Activated CD4-positive, alpha-beta T cell treated with anti-CD3 and anti-CD28 coated beads, Interleukin-2, amount 10 ng/mL, durations not matched to agents 7 days and 5 days (primary cell): ENCODE measurements at regions not wholly inside any gene's neighbourhood (a gene's known extent, or its start where the extent isn't known, plus 50 kb on each side); places are given as distances from the start of the nearest gene placed in this dataset.

Experiments
- CTCF ChIA-PET: fragments of 350-600 bp; sonication (Branson Sonifier 250); formaldehyde crosslinking; loops from one replicate; lab custom pipeline; 2021; ENCODE audit warnings: antibody characterized with exemption; lab: Charles Lee
- POLR2A ChIA-PET: fragments of 350-600 bp; sonication (Branson Sonifier 250); formaldehyde crosslinking; loops from one replicate; lab custom pipeline; 2021; ENCODE audit warnings: antibody characterized with exemption; lab: Charles Lee
- DNase-seq: peaks from one replicate; pipeline ENCODE4 v3.0.0-alpha.2; 2020
- H3K27ac Mint-ChIP-seq: one replicate; pipeline ENCODE4 v1.8.0; 2021; ENCODE audit warnings: mild to moderate bottlenecking, moderate library complexity, mixed read lengths
- H3K27me3 Mint-ChIP-seq: one replicate; pipeline ENCODE4 v1.8.0; 2021; ENCODE audit warnings: mixed read lengths
- H3K36me3 Mint-ChIP-seq: one replicate; pipeline ENCODE4 v1.8.0; 2021; ENCODE audit warnings: low read depth, mixed read lengths
- H3K4me1 Mint-ChIP-seq: one replicate; pipeline ENCODE4 v1.8.0; 2021; ENCODE audit warnings: mixed read lengths
- H3K4me3 Mint-ChIP-seq: one replicate; pipeline ENCODE4 v1.8.0; 2021; ENCODE audit warnings: mild to moderate bottlenecking, moderate library complexity, mixed read lengths
- H3K9me3 Mint-ChIP-seq: one replicate; pipeline ENCODE4 v1.8.0; 2021; ENCODE audit warnings: mixed read lengths

- no peak for DNase-seq
- Mint-ChIP-seq H3K27me3 (peaks cover 3% of the 10 kb centered on the region), H3K4me3 (no peak overlapping the region), H3K9me3 (no peaks in the 10 kb centered on the region), H3K27ac (no peak overlapping the region), H3K36me3 (no peaks in the 10 kb centered on the region), H3K4me1 (no peaks in the 10 kb centered on the region)
- ChIA-PET POLR2A (no interaction called here), CTCF (no interaction called here)
Observed at GRCh38 chr16:86786338-86786737, 208.0 kb downstream of the FOXL1 start.

DNA sequence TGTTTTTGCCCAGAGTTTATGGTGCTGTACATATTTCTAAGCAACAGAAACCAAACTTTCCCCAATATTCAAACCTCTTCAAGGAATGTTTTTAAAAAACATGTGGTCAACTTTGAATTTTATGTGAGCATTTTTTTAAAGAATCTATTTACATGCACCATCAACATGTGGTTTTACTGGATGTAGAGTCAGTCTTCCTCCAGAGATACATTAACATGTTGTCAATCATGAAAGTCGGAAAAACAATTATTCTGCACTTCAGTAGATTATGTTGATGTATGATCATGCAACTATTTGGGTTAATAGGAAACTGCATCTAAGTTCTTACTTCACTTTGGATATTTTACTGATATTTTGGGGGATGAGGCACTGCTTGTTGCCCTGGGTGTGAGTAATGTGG lies 208.6 kb downstream of the FOXL1 start:
- DNase-seq = no peak
- Mint-ChIP-seq H3K4me1 (no peaks in the 10 kb centered on the region), H3K36me3 (no peaks in the 10 kb centered on the region), H3K4me3 (no peak overlapping the region), H3K27me3 (peaks cover 3% of the 10 kb centered on the region), H3K27ac (no peak overlapping the region), H3K9me3 (no peaks in the 10 kb centered on the region)
- ChIA-PET POLR2A (no interaction called here), CTCF (no interaction called here)

GRCh38 chr16:86787538-86787937 lies 209.2 kb downstream of the FOXL1 start:
- H3K4me1 Mint-ChIP-seq = no peaks in the 10 kb centered on the region
- no peak overlapping the region for H3K27ac Mint-ChIP-seq
- no peak overlapping the region for H3K4me3 Mint-ChIP-seq
- H3K9me3 Mint-ChIP-seq = no peaks in the 10 kb centered on the region
- ChIA-PET POLR2A (no interaction called here), CTCF (no interaction called here)
- DNase-seq = no peak
- peaks cover 3% of the 10 kb centered on the region for H3K27me3 Mint-ChIP-seq
- H3K36me3 Mint-ChIP-seq = no peaks in the 10 kb centered on the region

DNA sequence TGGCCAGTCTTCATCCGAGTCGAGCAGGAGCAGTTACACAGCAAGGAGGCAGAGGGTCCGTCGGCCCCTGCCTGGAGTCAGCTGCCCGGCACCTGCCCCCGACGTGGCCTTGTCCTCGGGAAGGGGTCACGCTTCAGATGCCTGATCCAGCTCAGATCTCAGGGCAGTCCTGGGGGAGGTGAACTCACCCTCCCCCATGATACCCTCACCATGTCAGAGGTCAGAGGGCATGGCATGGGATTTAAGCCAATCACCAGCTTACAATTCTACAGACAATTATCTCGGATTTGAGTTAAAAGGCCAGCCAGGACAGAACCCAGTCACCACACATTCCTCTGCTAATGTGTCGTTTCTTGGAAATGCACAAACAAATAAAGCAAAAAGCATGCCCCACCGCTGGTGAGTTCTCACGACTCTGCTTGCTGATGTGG lies 211.3 kb downstream of the FOXL1 start:
- no peaks in the 10 kb centered on the region for H3K9me3 Mint-ChIP-seq
- no peaks in the 10 kb centered on the region for H3K4me1 Mint-ChIP-seq
- ChIA-PET POLR2A (no interaction called here), CTCF (no interaction called here)
- no peak overlapping the region for H3K4me3 Mint-ChIP-seq
- no peak for DNase-seq
- no peaks in the 10 kb centered on the region for H3K36me3 Mint-ChIP-seq
- H3K27ac Mint-ChIP-seq = no peak overlapping the region
- peaks cover 3% of the 10 kb centered on the region for H3K27me3 Mint-ChIP-seq

- Mint-ChIP-seq H3K36me3 (no peaks in the 10 kb centered on the region), H3K4me3 (no peak overlapping the region), H3K9me3 (no peaks in the 10 kb centered on the region), H3K27me3 (peaks cover 3% of the 10 kb centered on the region), H3K27ac (no peak overlapping the region), H3K4me1 (no peaks in the 10 kb centered on the region)
- POLR2A ChIA-PET = no interaction called here
- DNase-seq = no peak
- CTCF ChIA-PET = no interaction called here
Observed at GRCh38 chr16:86791287-86792035, 213.1 kb downstream of the FOXL1 start.

DNA sequence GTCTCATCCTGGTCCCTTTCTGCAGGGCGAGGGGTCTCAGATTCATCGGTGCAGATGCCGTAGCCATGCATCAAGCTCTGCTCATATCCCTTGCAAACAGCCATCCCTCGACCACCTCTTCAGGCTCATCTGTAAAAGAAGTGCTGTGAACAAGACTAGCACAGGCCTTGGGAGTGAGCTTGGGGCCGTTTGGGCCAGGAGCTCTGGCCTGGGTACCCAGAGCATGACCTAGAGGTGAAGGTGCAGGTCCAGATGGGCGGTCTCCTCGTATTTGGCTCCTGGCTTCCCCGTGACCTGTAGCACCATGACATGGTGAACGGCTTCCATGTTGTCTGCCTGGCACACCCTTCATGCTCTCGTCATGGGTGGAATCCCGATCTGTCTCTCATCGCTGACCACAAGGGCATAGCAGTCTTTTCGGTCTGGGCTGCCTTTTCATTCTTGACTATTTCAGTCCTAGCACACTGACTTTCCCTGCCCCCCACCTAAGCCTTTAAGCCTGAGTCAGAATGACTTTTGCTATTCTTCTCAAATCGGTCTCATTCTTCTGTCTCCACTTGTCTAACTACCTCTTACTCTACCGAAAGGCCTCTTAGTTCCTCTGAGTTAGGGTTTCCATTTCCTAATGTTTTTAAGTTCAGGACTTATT lies 216.0 kb downstream of the FOXL1 start:
- H3K4me1 Mint-ChIP-seq = no peaks in the 10 kb centered on the region
- DNase-seq = no peak
- ChIA-PET POLR2A (no interaction called here), CTCF (interaction anchor here (0.6 kb wide), 1 partner anchor 14 kb away, joined by 7 read pairs; no protein-coding TSS in a partner anchor)
- no peaks in the 10 kb centered on the region for H3K27me3 Mint-ChIP-seq
- no peak overlapping the region for H3K27ac Mint-ChIP-seq
- no peaks in the 10 kb centered on the region for H3K9me3 Mint-ChIP-seq
- no peaks in the 10 kb centered on the region for H3K36me3 Mint-ChIP-seq
- no peak overlapping the region for H3K4me3 Mint-ChIP-seq

- Mint-ChIP-seq H3K27ac (no peak overlapping the region), H3K4me3 (no peak overlapping the region), H3K27me3 (peaks cover 4% of the 10 kb centered on the region), H3K36me3 (no peaks in the 10 kb centered on the region), H3K9me3 (no peaks in the 10 kb centered on the region), H3K4me1 (no peaks in the 10 kb centered on the region)
- ChIA-PET POLR2A (no interaction called here), CTCF (no interaction called here)
- DNase-seq = no peak
Observed at GRCh38 chr16:86797700-86798099, 219.4 kb downstream of the FOXL1 start.

DNA sequence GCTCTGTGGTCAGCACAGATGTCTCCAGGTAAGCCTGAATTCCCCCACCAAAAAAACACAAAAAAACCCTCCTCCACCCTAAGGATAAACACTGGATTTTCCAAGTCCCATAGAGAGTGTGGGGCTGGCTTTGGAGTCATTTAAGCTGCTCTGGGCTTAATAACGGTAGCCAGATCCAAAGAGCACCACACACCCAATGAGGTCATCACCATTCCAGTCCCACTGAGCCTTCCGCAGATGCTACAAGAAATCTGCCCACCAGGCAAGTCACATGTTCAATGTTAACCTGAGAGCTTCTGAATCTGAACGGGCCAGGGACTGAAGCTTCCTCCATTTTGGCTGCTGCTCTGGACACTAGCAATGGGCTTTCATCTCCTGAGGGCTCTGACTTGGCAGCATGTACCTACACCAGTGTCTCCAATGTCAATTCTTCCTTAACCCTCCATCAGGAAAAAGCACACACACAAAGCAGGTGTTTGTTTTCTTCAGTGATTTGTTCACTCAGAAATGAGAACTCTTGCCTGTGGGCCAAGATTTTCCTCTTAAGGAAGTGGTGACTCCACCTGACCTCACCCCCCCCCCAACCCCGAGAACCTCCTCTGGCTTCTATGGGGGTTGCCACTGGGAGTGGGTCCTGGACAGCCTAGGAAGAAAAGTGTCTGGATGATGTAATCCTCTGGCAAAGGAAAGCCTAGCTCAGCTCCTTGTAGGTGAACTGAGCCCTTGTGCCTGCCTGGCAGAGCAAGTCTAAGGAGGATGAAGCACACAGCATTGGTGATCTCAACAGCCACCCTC lies 220.1 kb downstream of the FOXL1 start:
- CTCF ChIA-PET = no interaction called here
- peaks cover 4% of the 10 kb centered on the region for H3K27me3 Mint-ChIP-seq

GRCh38 chr16:86799367-86799766 lies 221.0 kb downstream of the FOXL1 start:
- no peak overlapping the region for H3K27ac Mint-ChIP-seq
- no peak for DNase-seq
- ChIA-PET POLR2A (no interaction called here), CTCF (no interaction called here)
- no peaks in the 10 kb centered on the region for H3K36me3 Mint-ChIP-seq
- H3K27me3 Mint-ChIP-seq = peaks cover 4% of the 10 kb centered on the region
- H3K4me1 Mint-ChIP-seq = no peaks in the 10 kb centered on the region
- no peaks in the 10 kb centered on the region for H3K9me3 Mint-ChIP-seq
- no peak overlapping the region for H3K4me3 Mint-ChIP-seq

More for the DNA sequence above, 220.1 kb downstream of the FOXL1 start:
- Mint-ChIP-seq H3K27ac (no peak overlapping the region), H3K9me3 (no peaks in the 10 kb centered on the region), H3K36me3 (no peaks in the 10 kb centered on the region), H3K4me3 (no peak overlapping the region), H3K4me1 (no peaks in the 10 kb centered on the region)
- POLR2A ChIA-PET = no interaction called here
- no peak for DNase-seq

- POLR2A ChIA-PET = no interaction called here
- no peaks in the 10 kb centered on the region for H3K4me1 Mint-ChIP-seq
- no peak overlapping the region for H3K4me3 Mint-ChIP-seq
- no peak for DNase-seq
- CTCF ChIA-PET = no interaction called here
- H3K36me3 Mint-ChIP-seq = no peaks in the 10 kb centered on the region
- no peak overlapping the region for H3K27ac Mint-ChIP-seq
- no peaks in the 10 kb centered on the region for H3K9me3 Mint-ChIP-seq
- peaks cover 4% of the 10 kb centered on the region for H3K27me3 Mint-ChIP-seq
Observed at GRCh38 chr16:86800894-86801293, 222.5 kb downstream of the FOXL1 start.

DNA sequence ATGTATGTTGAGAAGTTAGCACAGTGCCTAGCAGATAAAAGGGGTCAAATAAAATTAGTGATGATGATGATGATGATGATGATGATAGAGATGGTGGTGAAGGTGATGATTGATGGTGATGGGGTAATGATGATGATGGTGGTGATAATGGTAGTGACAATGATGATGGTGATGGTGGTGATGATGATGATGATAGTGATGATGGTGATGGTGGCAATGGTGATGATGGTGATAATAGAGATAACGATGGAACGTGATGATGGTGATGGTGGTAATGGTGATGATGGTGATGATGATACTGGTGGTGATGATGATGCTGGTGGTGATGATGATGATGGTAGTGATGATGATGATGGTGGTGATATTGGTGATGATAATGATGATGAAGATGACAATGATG lies 223.7 kb downstream of the FOXL1 start:
- Mint-ChIP-seq H3K27me3 (peaks cover 4% of the 10 kb centered on the region), H3K27ac (no peak overlapping the region), H3K9me3 (no peaks in the 10 kb centered on the region), H3K4me3 (no peak overlapping the region), H3K36me3 (no peaks in the 10 kb centered on the region), H3K4me1 (no peaks in the 10 kb centered on the region)
- no peak for DNase-seq
- ChIA-PET CTCF (no interaction called here), POLR2A (no interaction called here)

- Mint-ChIP-seq H3K36me3 (no peaks in the 10 kb centered on the region), H3K27me3 (peaks cover 3% of the 10 kb centered on the region), H3K4me1 (no peaks in the 10 kb centered on the region), H3K9me3 (no peaks in the 10 kb centered on the region), H3K4me3 (no peak overlapping the region), H3K27ac (no peak overlapping the region)
- CTCF ChIA-PET = no interaction called here
- no peak for DNase-seq
- POLR2A ChIA-PET = no interaction called here
Observed at GRCh38 chr16:86805188-86805587, 226.8 kb downstream of the FOXL1 start.

GRCh38 chr16:86806181-86806837 lies 228.0 kb downstream of the FOXL1 start:
- POLR2A ChIA-PET = no interaction called here
- CTCF ChIA-PET = no interaction called here
- DNase-seq = no peak
- Mint-ChIP-seq H3K4me3 (no peak overlapping the region), H3K27me3 (no peaks in the 10 kb centered on the region), H3K27ac (no peak overlapping the region), H3K9me3 (no peaks in the 10 kb centered on the region), H3K36me3 (no peaks in the 10 kb centered on the region), H3K4me1 (no peaks in the 10 kb centered on the region)
